Left hindlimb (tissue), 1 donor: ENCODE measurements at regions not wholly inside any gene's neighbourhood (a gene's known extent, or its start where the extent isn't known, plus 50 kb on each side); places are given as distances from the start of the nearest gene placed in this dataset.
"Not testable (repeated sequence)": the region's sequence is repeated elsewhere in the genome, so short reads cannot be mapped to it uniquely, and the experiment has no call there.

ENCODE experiments used
- DNase-seq: peaks from one replicate; pipeline ENCODE4 v3.0.0-alpha.2; 2018

DNA sequence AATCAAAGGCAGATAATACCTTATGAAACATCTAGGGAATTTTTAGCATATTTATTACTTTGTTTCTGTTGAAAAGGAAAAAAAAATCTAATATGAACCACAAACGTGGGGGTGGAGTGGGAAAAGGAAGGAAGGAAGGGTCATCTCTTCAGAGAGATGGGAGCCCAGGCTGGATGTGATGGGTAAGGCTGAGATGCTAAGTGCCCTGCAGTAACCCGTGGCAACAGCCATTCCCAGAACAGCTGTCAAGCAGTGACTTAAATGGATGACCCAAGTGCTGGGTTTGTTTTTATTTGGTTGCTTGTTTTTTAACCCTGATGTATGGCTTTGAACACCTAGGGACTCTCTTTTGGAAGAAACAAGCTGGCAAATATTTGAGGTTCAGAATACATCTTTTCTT, 50.7 kb upstream of the KLF7 start:
- no peak for DNase-seq

GRCh38 chr2:207217442-207217841, 51.7 kb upstream of the KLF7 start:
- no peak for DNase-seq

GRCh38 chr2:207219081-207219630, 53.4 kb upstream of the KLF7 start:
- DNase-seq = no peak

GRCh38 chr2:207219676-207220501, 54.1 kb upstream of the KLF7 start:
- no peak for DNase-seq

GRCh38 chr2:207221731-207222130, 56.0 kb upstream of the KLF7 start:
- DNase-seq = no peak

- DNase-seq = no peak
Observed at GRCh38 chr2:207223051-207223450, 57.3 kb upstream of the KLF7 start.

- no peak for DNase-seq
Observed at GRCh38 chr2:207224381-207224780, 58.6 kb upstream of the KLF7 start.

- DNase-seq = no peak
Observed at GRCh38 chr2:207224791-207225482, 59.2 kb upstream of the KLF7 start.

DNA sequence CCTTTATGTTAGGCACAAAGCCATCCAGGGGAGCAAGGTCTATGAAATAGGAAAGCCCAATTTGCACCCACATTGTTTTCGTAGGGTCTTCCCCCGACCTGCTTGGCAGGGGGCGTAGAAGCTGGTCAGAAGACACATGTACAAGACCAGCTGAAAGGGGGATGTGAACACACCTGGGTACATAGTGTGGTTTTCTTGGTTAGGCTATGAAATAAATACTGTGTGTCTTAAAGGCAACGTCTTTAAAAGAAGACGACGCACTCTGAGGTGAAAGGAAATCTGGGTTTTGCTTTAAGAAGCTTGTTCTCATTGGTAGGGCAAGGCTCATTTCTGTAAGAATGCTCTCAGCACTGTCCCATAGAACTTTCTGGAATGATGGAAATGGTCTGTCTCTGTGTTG, 60.0 kb upstream of the KLF7 start:
- no peak for DNase-seq

DNA sequence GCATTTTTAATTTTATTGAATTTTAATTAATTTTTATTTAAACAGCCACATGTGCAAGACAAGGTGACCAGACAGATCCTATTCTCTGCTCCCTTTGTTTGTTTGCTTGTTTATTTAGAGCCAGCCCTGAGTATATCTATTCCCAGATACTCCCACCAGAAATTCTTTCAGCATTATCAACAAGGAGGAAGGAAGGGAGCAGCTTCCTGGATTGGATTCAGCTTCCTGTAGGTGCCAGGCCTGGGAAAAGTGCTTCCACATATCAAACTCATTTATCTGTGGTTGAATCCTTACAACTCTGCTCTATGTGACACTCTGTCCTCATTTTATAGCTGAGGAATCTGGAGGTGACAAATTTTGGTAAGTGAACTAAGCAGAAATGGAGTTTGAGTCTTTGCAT, 60.5 kb upstream of the KLF7 start:
- no peak for DNase-seq

GRCh38 chr2:207226671-207227061, 60.9 kb upstream of the KLF7 start:
- DNase-seq = no peak

- DNase-seq = peak; percentile 70
Observed at GRCh38 chr2:207227062-207227748, 61.5 kb upstream of the KLF7 start.

- DNase-seq = no peak
Observed at GRCh38 chr2:207227749-207228145, 62.0 kb upstream of the KLF7 start.

GRCh38 chr2:207228402-207228801, 62.7 kb upstream of the KLF7 start:
- no peak for DNase-seq

GRCh38 chr2:207229161-207229560, 63.4 kb upstream of the KLF7 start:
- no peak for DNase-seq

DNA sequence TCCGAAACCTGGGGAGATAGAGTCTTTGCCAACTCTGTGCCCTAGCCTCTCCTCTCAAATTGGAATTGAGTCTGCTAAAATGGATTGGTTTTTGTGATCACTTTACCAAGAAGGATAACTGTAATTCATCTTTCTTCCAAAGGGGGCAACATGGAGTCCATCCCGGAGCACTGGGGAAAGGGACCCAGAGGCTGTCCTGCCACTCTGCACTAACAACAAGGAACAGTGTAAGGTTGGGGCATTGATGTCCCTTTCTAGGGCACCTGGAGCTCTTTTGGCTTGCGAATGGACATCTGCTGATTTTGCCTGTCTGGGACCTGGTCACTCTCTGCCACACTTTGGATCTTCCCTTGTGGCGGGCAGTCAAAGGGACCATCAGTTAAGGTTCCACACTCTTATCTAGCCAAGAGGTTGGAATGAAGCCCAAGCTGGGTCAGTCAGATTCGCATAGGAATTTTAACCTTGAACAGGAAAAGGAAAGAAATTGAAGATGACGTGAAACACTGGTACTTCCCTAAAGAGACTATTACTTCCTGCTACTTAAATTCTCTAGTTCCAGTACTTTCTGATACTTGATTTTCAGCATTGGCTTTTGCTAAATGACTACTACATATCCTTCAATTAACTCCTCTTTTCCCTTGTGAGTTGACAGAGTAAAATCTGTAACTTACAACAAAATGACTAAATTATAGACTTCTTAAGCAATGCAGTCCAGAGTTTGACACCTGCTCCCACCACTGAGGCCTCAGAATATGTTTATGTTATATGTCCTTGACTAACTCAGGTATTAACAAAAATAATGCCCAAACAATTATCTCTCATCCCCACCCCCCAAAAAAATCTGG, 64.7 kb upstream of the KLF7 start:
- no peak for DNase-seq

- DNase-seq = no peak
Observed at GRCh38 chr2:207231106-207231865, 65.5 kb upstream of the KLF7 start.

DNA sequence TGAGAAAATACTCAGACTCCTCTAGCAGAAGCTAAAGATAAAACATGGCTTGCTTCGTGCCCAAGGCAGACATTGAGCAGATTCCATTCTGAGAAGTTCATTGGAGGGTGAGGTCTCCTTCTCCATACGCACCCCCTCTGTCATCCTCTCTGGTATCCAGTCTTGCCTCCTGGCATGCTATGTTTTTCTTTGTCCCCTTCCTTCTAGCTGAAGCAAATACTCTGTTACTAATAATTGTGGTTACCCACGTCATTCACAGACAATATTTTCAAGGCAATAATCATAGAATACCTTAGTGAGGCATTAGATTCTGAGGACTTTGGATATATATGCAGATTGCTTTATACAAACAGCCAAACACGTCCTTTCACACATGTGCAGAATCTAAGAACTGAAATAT, 66.2 kb upstream of the KLF7 start:
- DNase-seq = no peak

DNA sequence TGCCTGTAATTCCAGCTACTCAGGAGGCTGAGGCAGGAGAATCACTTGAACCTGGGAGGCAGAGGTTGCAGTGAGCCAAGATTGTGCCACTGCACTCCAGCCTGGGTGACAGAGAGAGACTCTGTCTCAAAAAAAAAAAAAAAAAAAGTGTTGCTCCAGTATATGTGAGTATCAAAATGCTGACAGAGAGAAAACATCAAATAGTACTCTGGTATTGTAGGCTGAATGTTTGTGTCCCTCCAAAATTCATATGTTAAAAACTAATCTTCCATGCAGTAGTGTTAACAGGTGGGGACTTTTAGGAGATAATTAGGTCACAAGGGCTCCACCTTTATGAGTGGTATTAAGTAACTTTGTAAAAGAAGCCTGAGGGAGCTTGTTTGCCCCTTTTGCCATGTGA, 67.4 kb upstream of the KLF7 start:
- not testable (repeated sequence) for DNase-seq

DNA sequence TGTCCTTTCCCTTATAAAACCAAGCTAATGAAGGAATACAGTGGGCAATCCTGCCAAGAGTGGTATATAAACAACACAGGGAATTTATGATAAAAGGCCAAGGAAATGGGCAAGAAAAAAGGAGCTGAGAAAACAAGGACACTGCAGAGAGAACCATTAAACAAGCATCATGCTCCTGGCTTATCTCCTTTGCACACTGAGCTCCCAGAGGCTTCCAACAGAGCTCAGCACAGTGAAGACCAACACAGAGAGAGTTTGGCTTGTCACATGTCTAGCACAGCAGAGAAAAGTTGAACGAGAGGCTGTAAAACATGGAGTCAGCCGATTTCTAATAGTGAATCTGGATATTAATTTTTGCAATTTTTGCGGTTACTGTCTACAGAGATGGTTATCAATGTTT, 68.0 kb upstream of the KLF7 start:
- no peak for DNase-seq

DNA sequence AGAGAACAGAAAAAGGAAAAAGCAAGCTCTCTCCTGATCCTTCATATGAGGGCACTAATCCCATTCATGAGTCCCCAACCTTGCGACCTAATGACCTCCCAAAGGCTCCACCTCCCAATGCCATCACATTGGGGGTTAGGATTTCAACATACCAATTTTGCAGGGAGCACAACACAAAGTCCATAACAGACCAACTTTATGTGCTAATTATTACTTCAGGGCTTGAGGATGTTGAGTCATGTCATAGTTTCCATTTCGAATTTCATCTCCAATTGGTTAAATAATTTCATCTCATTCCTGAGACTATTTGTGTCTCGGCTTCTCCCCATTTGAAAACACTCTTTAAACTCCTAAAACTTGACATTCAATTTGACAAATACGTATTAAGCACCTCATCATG, 69.9 kb upstream of the KLF7 start:
- no peak for DNase-seq
